Progenitor cell of endocrine pancreas (in vitro differentiated cells): ENCODE measurements at regions not wholly inside any gene's neighbourhood (a gene's known extent, or its start where the extent isn't known, plus 50 kb on each side); places are given as distances from the start of the nearest gene placed in this dataset.

ENCODE experiments used
- DNase-seq: peaks from one replicate; pipeline ENCODE4 v3.0.0; 2021; ENCODE audit warnings: low spot score; ENCODE audit not compliant: unreplicated experiment
- H3K27ac Mint-ChIP-seq: 2 replicates; pipeline ENCODE4 v1.8.0; 2021; ENCODE audit warnings: mild to moderate bottlenecking, moderate library complexity, mixed read lengths
- H3K27me3 Mint-ChIP-seq: 2 replicates; pipeline ENCODE4 v1.8.0; 2021; ENCODE audit warnings: mixed read lengths
- H3K36me3 Mint-ChIP-seq: 2 replicates; pipeline ENCODE4 v1.8.0; 2022; ENCODE audit warnings: mixed read lengths; ENCODE audit not compliant: insufficient read depth
- H3K4me1 Mint-ChIP-seq: 2 replicates; pipeline ENCODE4 v1.8.0; 2021; ENCODE audit warnings: low read depth, mixed read lengths
- H3K4me3 Mint-ChIP-seq: 2 replicates; pipeline ENCODE4 v1.8.0; 2021; ENCODE audit warnings: low read depth, mild to moderate bottlenecking, moderate library complexity, mixed read lengths
- H3K9me3 Mint-ChIP-seq: 2 replicates; pipeline ENCODE4 v1.8.0; 2021; ENCODE audit warnings: low read depth, mixed read lengths
- CTCF ChIP-seq: fragments of 200-600 bp; sonication (generic); IDR thresholded peaks from one replicate; pipeline ENCODE4 v1.5.0; 2021; ENCODE audit warnings: antibody characterized with exemption, mild to moderate bottlenecking; ENCODE audit not compliant: unreplicated experiment

GRCh38 chr4:135184715-135185114 lies 983.1 kb upstream of the PABPC4L start:
- Mint-ChIP-seq H3K27ac (no peak overlapping the region), H3K4me3 (no peak overlapping the region), H3K4me1 (peaks cover 4% of the 10 kb centered on the region), H3K36me3 (peaks cover 3% of the 10 kb centered on the region), H3K9me3 (peaks cover 20% of the 10 kb centered on the region), H3K27me3 (no peaks in the 10 kb centered on the region)
- TF ChIP-seq CTCF: no peak
- DNase-seq: no peak

GRCh38 chr4:135177321-135177720 lies 975.7 kb upstream of the PABPC4L start:
- TF ChIP-seq CTCF: no peak
- H3K27me3 Mint-ChIP-seq: no peaks in the 10 kb centered on the region
- peaks cover 8% of the 10 kb centered on the region for H3K4me1 Mint-ChIP-seq
- peaks cover 14% of the 10 kb centered on the region for H3K9me3 Mint-ChIP-seq
- H3K36me3 Mint-ChIP-seq: peaks cover 1% of the 10 kb centered on the region
- peak overlapping the region; percentile 18 for H3K27ac Mint-ChIP-seq
- no peak overlapping the region for H3K4me3 Mint-ChIP-seq
- no peak for DNase-seq

- DNase-seq: no peak
These were observed 965.1 kb upstream of the PABPC4L start for GRCh38 chr4:135166661-135167060.

GRCh38 chr4:135164601-135165000 lies 963.0 kb upstream of the PABPC4L start:
- Mint-ChIP-seq H3K27me3 (no peaks in the 10 kb centered on the region), H3K36me3 (no peaks in the 10 kb centered on the region), H3K9me3 (peaks cover 3% of the 10 kb centered on the region), H3K4me1 (no peaks in the 10 kb centered on the region), H3K27ac (no peak overlapping the region), H3K4me3 (no peak overlapping the region)
- no peak for DNase-seq
- no peak for TF ChIP-seq CTCF

More at GRCh38 chr4:135166661-135167060, 965.1 kb upstream of the PABPC4L start:
- Mint-ChIP-seq H3K27ac (no peak overlapping the region), H3K9me3 (peaks cover 4% of the 10 kb centered on the region), H3K36me3 (no peaks in the 10 kb centered on the region), H3K4me3 (no peak overlapping the region), H3K27me3 (no peaks in the 10 kb centered on the region), H3K4me1 (no peaks in the 10 kb centered on the region)
- TF ChIP-seq CTCF: no peak

- Mint-ChIP-seq H3K4me1 (no peaks in the 10 kb centered on the region), H3K9me3 (no peaks in the 10 kb centered on the region), H3K36me3 (no peaks in the 10 kb centered on the region), H3K27ac (no peak overlapping the region), H3K4me3 (no peak overlapping the region), H3K27me3 (no peaks in the 10 kb centered on the region)
- DNase-seq: no peak
- no peak for TF ChIP-seq CTCF
These were observed 942.9 kb upstream of the PABPC4L start for GRCh38 chr4:135144498-135144897.
